Retina (tissue), 1 donor: ENCODE measurements at regions not wholly inside any gene's neighbourhood (a gene's known extent, or its start where the extent isn't known, plus 50 kb on each side); places are given as distances from the start of the nearest gene placed in this dataset.

ENCODE experiments used
- DNase-seq: peaks from one replicate; pipeline ENCODE4 v3.0.0-alpha.2; 2016

DNA sequence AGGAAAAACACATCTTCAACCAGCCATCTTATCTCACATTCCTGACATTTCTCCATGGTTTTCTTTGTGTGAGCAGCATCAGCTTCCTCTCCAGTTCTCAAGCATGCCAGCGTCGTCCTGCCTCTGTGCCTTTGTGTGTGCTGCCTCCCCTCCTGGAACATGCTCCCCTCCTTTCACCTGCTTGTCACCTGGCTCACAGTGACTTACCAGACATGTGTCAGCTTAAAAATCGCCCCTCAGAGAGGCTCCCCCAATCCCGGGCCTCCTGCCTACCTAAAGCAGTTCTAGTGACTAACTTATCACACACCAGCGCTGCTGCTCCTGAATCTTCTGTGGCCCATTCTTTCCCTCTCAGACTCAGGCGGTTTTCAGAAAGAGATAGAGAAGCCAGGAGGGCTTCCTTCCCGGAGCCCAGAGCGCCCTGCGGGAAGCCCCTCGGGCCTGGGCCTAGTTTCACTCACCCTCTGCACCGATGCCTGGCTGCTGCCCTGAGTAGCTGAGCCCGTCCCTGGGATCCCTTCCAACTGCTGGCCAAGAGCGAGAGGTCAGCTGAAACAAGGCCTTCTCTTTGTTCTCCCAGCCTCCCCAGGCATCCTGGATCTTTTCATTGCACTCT, 51.1 kb upstream of the MVB12B start:
- peak; percentile 64 for DNase-seq

DNA sequence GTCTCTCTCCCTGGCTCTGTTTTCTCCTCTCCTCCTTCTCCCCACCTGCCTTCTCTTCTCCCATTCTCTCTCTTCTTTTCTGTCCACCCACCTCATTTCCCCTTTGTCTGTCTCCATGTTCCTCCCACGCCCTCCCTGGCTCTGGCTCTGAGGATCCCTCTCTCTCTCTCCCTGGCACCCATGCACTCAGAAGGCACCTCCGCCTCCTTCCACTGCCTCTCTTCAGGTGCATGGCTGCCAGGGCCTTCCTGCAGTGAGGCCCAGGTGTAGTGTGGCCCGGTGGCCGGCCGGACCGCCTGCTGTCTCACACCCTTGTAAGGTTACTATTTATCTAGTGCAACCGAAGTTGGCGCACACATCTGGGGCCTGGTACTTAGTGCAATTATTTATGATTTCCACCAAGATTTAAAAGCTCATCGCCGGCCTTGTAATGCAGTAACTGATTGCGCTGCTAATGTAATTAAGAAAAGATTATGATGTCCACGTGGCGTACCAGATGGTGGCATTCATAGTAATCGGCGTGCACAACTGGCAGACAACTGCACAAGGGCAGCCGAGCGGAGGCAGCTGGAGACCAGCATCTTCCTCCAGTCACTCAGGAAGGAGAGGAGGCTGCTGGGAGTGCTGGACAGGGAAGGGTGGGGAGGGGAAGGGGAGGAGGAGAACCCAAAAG, 50.4 kb upstream of the MVB12B start:
- peak; percentile 42 for DNase-seq
